IPS DF 6.9 (cell line): ENCODE measurements at regions not wholly inside any gene's neighbourhood (a gene's known extent, or its start where the extent isn't known, plus 50 kb on each side); places are given as distances from the start of the nearest gene placed in this dataset.

Experiments used
- DNase-seq: peaks from one replicate; pipeline ENCODE4 v3.0.0-alpha.2; 2013; ENCODE audit warnings: low read depth, low spot score
- H3K27ac ChIP-seq: one replicate; pipeline ENCODE4 v1.5.1; 2013; ENCODE audit warnings: low read length, control low read depth
- H3K27me3 ChIP-seq: 2 replicates; pipeline ENCODE4 v1.6.1; 2013; ENCODE audit warnings: mild to moderate bottlenecking, low read length; ENCODE audit not compliant: control insufficient read depth, insufficient read depth
- H3K36me3 ChIP-seq: 2 replicates; pipeline ENCODE4 v1.6.1; 2013; ENCODE audit warnings: low read length; ENCODE audit not compliant: control insufficient read depth, insufficient read depth
- H3K4me1 ChIP-seq: 2 replicates; pipeline ENCODE4 v1.6.1; 2013; ENCODE audit warnings: low read length; ENCODE audit not compliant: control insufficient read depth, insufficient read depth
- H3K4me3 ChIP-seq: 2 replicates; pipeline ENCODE4 v1.5.1; 2013; ENCODE audit warnings: mild to moderate bottlenecking, low read length
- H3K9me3 ChIP-seq: 2 replicates; pipeline ENCODE4 v1.6.1; 2013; ENCODE audit warnings: low read length, inconsistent platforms; ENCODE audit not compliant: control insufficient read depth, insufficient read depth
- WGBS: extraction: QIAGEN DNeasy Blood & Tissue Kit; methylation state at CpG from one replicate; pipeline ENCODE4 v1.1.7; 2013; ENCODE audit warnings: mixed read lengths, missing lambda C conversion rate; ENCODE audit not compliant: insufficient read length, insufficient coverage; 5-methylcytosine and 5-hydroxymethylcytosine counted together

DNA sequence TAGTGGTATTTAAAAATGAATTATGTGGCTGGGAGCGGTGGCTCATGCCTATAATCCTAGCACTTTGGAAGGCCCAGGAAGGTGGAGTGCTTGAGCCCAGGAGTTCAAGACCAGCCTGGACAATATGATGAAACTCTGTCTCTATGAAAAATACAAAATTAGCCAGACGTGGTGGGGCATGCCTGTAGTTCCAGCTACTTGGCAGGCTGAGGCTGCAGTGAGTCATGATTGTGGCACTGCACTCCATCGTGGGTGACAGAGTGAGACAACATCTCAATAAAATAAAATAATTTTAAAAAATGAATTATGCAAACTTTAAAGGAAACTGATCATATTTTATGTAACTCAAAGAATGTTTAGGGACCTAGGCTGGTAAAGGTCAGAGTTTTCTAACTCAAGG, 310.8 kb upstream of the DMRT1 start:
- peaks cover 7% of the 10 kb centered on the region for H3K4me1 ChIP-seq
- WGBS: 100% methylated on average over 1 of the region's 3 CpGs
- H3K27ac ChIP-seq: no peak overlapping the region
- H3K4me3 ChIP-seq: no peak overlapping the region
- H3K36me3 ChIP-seq: no peaks in the 10 kb centered on the region
- no peak for DNase-seq
- H3K9me3 ChIP-seq: no peaks in the 10 kb centered on the region
- no peaks in the 10 kb centered on the region for H3K27me3 ChIP-seq

GRCh38 chr9:532707-533106, 308.8 kb upstream of the DMRT1 start:
- Histone ChIP-seq H3K27me3 (no peaks in the 10 kb centered on the region), H3K36me3 (no peaks in the 10 kb centered on the region), H3K9me3 (no peaks in the 10 kb centered on the region), H3K27ac (no peak overlapping the region), H3K4me1 (peaks cover 7% of the 10 kb centered on the region), H3K4me3 (no peak overlapping the region)
- no peak for DNase-seq
- no CpG with 5 or more reads among the region's 6 CpGs for WGBS

DNA sequence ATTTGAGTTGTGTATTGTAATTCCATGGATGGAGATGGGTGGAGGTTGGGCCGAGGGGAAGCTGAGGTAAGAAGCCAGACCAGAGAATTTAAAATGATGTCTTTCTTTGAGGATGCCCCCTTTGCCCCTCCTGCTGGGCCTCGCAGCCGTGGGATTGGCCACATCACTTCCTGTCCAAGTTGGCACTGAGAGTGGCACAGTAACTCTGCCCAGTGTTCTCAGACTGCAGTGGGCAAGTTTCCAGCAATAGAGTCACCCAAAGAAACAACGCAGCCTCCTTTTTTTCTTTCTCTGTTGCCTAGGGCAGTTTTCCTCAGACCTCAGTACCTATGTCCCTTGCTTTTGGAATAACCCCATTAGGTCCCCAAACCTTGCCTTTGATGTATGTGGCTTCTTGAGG, 306.6 kb upstream of the DMRT1 start:
- H3K27ac ChIP-seq: no peak overlapping the region
- no CpG with 5 or more reads among the region's 4 CpGs for WGBS
- no peaks in the 10 kb centered on the region for H3K9me3 ChIP-seq
- no peaks in the 10 kb centered on the region for H3K27me3 ChIP-seq
- no peaks in the 10 kb centered on the region for H3K36me3 ChIP-seq
- no peak for DNase-seq
- no peak overlapping the region for H3K4me3 ChIP-seq
- peaks cover 7% of the 10 kb centered on the region for H3K4me1 ChIP-seq

DNA sequence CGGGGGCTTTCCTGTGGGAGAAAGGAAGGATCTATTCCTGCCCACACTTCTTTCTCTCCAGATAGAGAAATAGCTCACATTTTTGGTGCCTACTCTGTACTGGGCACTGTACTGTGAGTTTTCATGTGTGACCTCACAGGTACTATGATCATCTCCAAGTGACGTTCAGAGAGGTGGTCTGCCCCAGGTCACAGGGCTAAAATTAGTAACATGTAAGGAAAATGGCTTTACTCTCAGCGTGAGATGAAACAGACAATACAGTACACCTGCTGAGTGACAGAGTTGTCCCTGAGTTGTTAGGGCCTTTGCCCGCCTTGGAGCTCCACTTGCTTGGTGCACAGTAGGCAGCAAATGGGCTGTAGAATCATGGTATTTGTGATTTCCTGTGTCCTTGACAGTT, 306.1 kb upstream of the DMRT1 start:
- Histone ChIP-seq H3K4me1 (peaks cover 7% of the 10 kb centered on the region), H3K9me3 (no peaks in the 10 kb centered on the region), H3K4me3 (no peak overlapping the region), H3K36me3 (no peaks in the 10 kb centered on the region), H3K27ac (no peak overlapping the region), H3K27me3 (no peaks in the 10 kb centered on the region)
- DNase-seq: no peak
- WGBS: no CpG with 5 or more reads among the region's 4 CpGs

DNA sequence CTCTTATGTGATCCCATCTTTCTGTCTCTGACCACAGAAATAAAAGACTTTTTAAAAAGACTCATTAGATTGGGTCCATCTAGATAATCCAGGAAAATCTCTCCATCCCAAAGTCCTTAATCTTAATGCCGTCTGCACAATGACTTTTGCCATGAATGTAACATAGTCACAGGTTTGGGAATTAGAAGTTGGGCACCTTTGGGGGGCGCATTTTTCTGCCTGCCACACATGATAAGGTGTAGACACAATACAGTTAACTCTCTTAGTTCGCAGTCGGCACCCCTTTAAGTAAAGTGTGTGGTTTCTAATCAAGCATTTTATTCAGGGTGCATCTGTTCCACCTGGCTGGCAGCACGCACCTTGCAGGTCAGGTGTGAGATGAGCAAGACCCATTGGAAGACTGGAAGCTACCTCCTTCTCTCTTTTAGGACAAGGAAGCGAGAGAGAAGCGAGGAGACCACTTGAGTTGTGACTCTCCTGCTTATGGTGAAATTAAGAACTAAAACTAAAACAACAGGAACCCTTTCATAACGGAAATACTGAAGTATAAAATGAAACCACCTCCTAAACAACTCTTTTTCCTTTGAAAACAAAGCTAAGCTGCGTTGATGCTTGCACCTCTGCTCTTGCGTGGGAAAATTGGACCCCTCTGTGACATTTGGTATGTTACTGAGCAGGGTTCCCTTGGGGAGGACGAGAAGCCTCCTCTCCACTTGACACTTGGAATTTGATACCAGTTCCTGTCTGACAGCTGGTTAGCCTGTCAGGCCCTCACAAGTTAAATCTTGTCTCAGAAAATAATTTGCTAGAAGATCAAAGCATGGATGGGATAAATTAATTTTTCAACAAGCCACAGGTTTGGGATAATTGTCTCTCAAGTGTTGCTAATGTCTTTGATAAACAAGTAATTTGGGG, 304.6 kb upstream of the DMRT1 start:
- WGBS: no CpG with 5 or more reads among the region's 11 CpGs
- H3K9me3 ChIP-seq: no peaks in the 10 kb centered on the region
- DNase-seq: no peak
- no peaks in the 10 kb centered on the region for H3K27me3 ChIP-seq
- H3K36me3 ChIP-seq: no peaks in the 10 kb centered on the region
- H3K4me3 ChIP-seq: no peak overlapping the region
- peaks cover 7% of the 10 kb centered on the region for H3K4me1 ChIP-seq
- no peak overlapping the region for H3K27ac ChIP-seq

GRCh38 chr9:543478-543877, 298.0 kb upstream of the DMRT1 start:
- no CpG with 5 or more reads among the region's 4 CpGs for WGBS
- H3K9me3 ChIP-seq: no peaks in the 10 kb centered on the region
- DNase-seq: no peak
- H3K4me3 ChIP-seq: no peak overlapping the region
- H3K27me3 ChIP-seq: no peaks in the 10 kb centered on the region
- H3K4me1 ChIP-seq: no peaks in the 10 kb centered on the region
- H3K36me3 ChIP-seq: no peaks in the 10 kb centered on the region
- H3K27ac ChIP-seq: no peak overlapping the region

GRCh38 chr9:545480-545879, 296.0 kb upstream of the DMRT1 start:
- no peaks in the 10 kb centered on the region for H3K36me3 ChIP-seq
- H3K4me1 ChIP-seq: no peaks in the 10 kb centered on the region
- H3K4me3 ChIP-seq: no peak overlapping the region
- no CpG with 5 or more reads among the region's 7 CpGs for WGBS
- DNase-seq: no peak
- H3K27me3 ChIP-seq: no peaks in the 10 kb centered on the region
- no peaks in the 10 kb centered on the region for H3K9me3 ChIP-seq
- H3K27ac ChIP-seq: no peak overlapping the region

- DNase-seq: no peak
- no peak overlapping the region for H3K27ac ChIP-seq
- no peak overlapping the region for H3K4me3 ChIP-seq
- no CpG with 5 or more reads among the region's 3 CpGs for WGBS
- H3K4me1 ChIP-seq: no peaks in the 10 kb centered on the region
- no peaks in the 10 kb centered on the region for H3K9me3 ChIP-seq
- H3K36me3 ChIP-seq: no peaks in the 10 kb centered on the region
- no peaks in the 10 kb centered on the region for H3K27me3 ChIP-seq
Observed at GRCh38 chr9:546235-546634, 295.3 kb upstream of the DMRT1 start.

DNA sequence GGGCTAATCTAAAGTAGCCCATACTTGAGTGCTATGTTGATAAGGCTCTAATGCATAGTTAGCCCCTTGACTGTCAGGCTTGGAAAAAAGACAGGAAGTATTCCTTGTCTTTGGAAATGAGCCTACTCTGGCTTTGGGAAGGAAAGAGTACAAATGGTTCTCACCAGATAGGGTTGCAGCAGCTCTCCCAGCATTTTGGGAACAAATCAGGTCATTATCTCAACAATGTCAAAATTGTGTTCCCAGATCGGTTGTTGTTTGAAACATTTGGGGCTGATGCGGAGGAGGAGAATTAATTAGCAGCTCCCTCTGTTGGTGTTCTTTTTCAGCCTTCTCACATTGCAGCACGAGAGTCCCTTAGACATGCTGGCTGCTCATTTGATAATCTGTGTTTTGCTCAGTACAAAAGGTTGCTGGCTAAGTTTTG, 294.7 kb upstream of the DMRT1 start:
- H3K27me3 ChIP-seq: no peaks in the 10 kb centered on the region
- no peak overlapping the region for H3K27ac ChIP-seq
- no peak overlapping the region for H3K4me3 ChIP-seq
- no peaks in the 10 kb centered on the region for H3K4me1 ChIP-seq
- H3K9me3 ChIP-seq: no peaks in the 10 kb centered on the region
- WGBS: no CpG with 5 or more reads among the region's 3 CpGs
- DNase-seq: no peak
- H3K36me3 ChIP-seq: no peaks in the 10 kb centered on the region

DNA sequence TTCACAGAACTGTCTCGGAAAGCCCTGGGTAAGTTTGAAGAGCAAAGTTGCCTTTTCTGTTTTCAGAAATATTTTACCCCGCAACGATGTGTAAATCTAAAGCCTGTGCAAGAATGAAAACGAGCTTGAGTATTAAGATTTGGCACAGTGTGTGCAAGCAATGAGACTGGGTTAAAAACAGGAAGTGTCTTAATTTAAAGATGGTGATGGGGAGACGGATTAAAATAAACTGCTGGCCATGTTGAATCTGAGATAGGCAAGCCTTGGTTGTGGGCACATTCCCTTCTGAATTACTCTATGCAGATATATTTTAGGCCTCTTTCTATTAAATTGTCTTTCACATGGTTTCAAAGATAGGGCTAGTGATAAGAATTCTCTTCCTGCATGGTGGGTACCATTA, 294.2 kb upstream of the DMRT1 start:
- WGBS: no CpG with 5 or more reads among the region's 5 CpGs
- Histone ChIP-seq H3K4me3 (no peak overlapping the region), H3K27me3 (no peaks in the 10 kb centered on the region), H3K27ac (no peak overlapping the region), H3K9me3 (no peaks in the 10 kb centered on the region), H3K36me3 (no peaks in the 10 kb centered on the region; the same call in 1 of the 2 replicates), H3K4me1 (no peaks in the 10 kb centered on the region)
- no peak for DNase-seq

GRCh38 chr9:549455-549997, 292.0 kb upstream of the DMRT1 start:
- Histone ChIP-seq H3K27me3 (no peaks in the 10 kb centered on the region), H3K36me3 (no peaks in the 10 kb centered on the region; the same call in 1 of the 2 replicates), H3K27ac (no peak overlapping the region), H3K4me1 (no peaks in the 10 kb centered on the region), H3K9me3 (no peaks in the 10 kb centered on the region), H3K4me3 (no peak overlapping the region)
- DNase-seq: no peak
- no CpG with 5 or more reads among the region's 12 CpGs for WGBS
